Right ventricle myocardium inferior (tissue), 1 donor: ENCODE measurements at regions not wholly inside any gene's neighbourhood (a gene's known extent, or its start where the extent isn't known, plus 50 kb on each side); places are given as distances from the start of the nearest gene placed in this dataset.
"Not testable (repeated sequence)": the region's sequence is repeated elsewhere in the genome, so short reads cannot be mapped to it uniquely, and the experiment has no call there.

Experiments
- ATAC-seq: fragments of 200-7000 bp; cut with Tn5 transposase; one replicate; pipeline ENCODE4 v1.9.1; 2020; ENCODE audit warnings: mild to moderate bottlenecking, moderate library complexity
- DNase-seq: peaks from one replicate; pipeline ENCODE4 v3.0.0; 2021; ENCODE audit errors: missing footprints
- intact Hi-C: fragments of 100-400 bp; cut with DNase I; formaldehyde crosslinking; loops from one replicate; pipeline ENCODE4 v1.11.0; 2022
- donor health status: DM: no; HTN: yes; CAD: no; lungs with severe emphysema.

- intact Hi-C loops: no loop called here
- peak; percentile 50 for ATAC-seq
These were observed 356.4 kb upstream of the PKN2 start for GRCh38 chr1:88327391-88328267.

GRCh38 chr1:88330201-88330600 is 353.9 kb upstream of the PKN2 start:
- ATAC-seq (no peak), DNase-seq (no peak)
- intact Hi-C loops: no loop called here

More at GRCh38 chr1:88327391-88328267, 356.4 kb upstream of the PKN2 start:
- DNase-seq: no peak

- intact Hi-C loops: no loop called here
- no peak for ATAC-seq
- DNase-seq: no peak
These were observed 350.9 kb upstream of the PKN2 start for GRCh38 chr1:88333086-88333695.

GRCh38 chr1:88341447-88341846 is 342.6 kb upstream of the PKN2 start:
- no peak for ATAC-seq
- intact Hi-C loops: no loop called here
- no peak for DNase-seq

GRCh38 chr1:88342081-88342480 is 342.0 kb upstream of the PKN2 start:
- ATAC-seq, DNase-seq, intact Hi-C loops: not testable (repeated sequence)

- no peak for DNase-seq
- intact Hi-C loops: no loop called here
- no peak for ATAC-seq
These were observed 333.4 kb upstream of the PKN2 start for GRCh38 chr1:88350648-88351047.

GRCh38 chr1:88351960-88352359 is 332.1 kb upstream of the PKN2 start:
- ATAC-seq (no peak), DNase-seq (no peak)
- intact Hi-C loops: no loop called here

- intact Hi-C loops: no loop called here
- DNase-seq (no peak), ATAC-seq (no peak)
These were observed 329.8 kb upstream of the PKN2 start for GRCh38 chr1:88354256-88354655.

GRCh38 chr1:88357729-88358128 is 326.3 kb upstream of the PKN2 start:
- intact Hi-C loops: no loop called here
- DNase-seq (no peak), ATAC-seq (no peak)

- no peak for ATAC-seq
- DNase-seq: no peak
- intact Hi-C loops: no loop called here
These were observed 312.5 kb upstream of the PKN2 start for GRCh38 chr1:88371436-88372023.

- ATAC-seq: no peak
- intact Hi-C loops: no loop called here
- no peak for DNase-seq
These were observed 308.1 kb upstream of the PKN2 start for GRCh38 chr1:88375977-88376376.

GRCh38 chr1:88376421-88376820 is 307.7 kb upstream of the PKN2 start:
- intact Hi-C loops: no loop called here
- no peak for DNase-seq
- no peak for ATAC-seq

GRCh38 chr1:88378560-88378959 is 305.5 kb upstream of the PKN2 start:
- DNase-seq (no peak), ATAC-seq (no peak)
- intact Hi-C loops: no loop called here

- intact Hi-C loops: no loop called here
- ATAC-seq (no peak), DNase-seq (no peak)
These were observed 289.1 kb upstream of the PKN2 start for GRCh38 chr1:88394958-88395357.

GRCh38 chr1:88398338-88398737 is 285.7 kb upstream of the PKN2 start:
- DNase-seq (no peak), ATAC-seq (no peak)
- intact Hi-C loops: no loop called here

GRCh38 chr1:88399690-88400089 is 284.4 kb upstream of the PKN2 start:
- ATAC-seq (no peak), DNase-seq (no peak)
- intact Hi-C loops: no loop called here

GRCh38 chr1:88401313-88401712 is 282.8 kb upstream of the PKN2 start:
- ATAC-seq (no peak), DNase-seq (no peak)
- intact Hi-C loops: no loop called here

- ATAC-seq (no peak), DNase-seq (no peak)
- intact Hi-C loops: no loop called here
These were observed 279.5 kb upstream of the PKN2 start for GRCh38 chr1:88404582-88404981.

GRCh38 chr1:88407248-88407647 is 276.8 kb upstream of the PKN2 start:
- intact Hi-C loops: no loop called here
- ATAC-seq (no peak), DNase-seq (no peak)

GRCh38 chr1:88421997-88422396 is 262.1 kb upstream of the PKN2 start:
- ATAC-seq (no peak), DNase-seq (no peak)
- intact Hi-C loops: no loop called here
